ENCODE measurements at regions not wholly inside any gene's neighbourhood (a gene's known extent, or its start where the extent isn't known, plus 50 kb on each side); places are given as distances from the start of the nearest gene placed in this dataset.
"Not testable (repeated sequence)": the region's sequence is repeated elsewhere in the genome, so short reads cannot be mapped to it uniquely, and the experiment has no call there.

DNA sequence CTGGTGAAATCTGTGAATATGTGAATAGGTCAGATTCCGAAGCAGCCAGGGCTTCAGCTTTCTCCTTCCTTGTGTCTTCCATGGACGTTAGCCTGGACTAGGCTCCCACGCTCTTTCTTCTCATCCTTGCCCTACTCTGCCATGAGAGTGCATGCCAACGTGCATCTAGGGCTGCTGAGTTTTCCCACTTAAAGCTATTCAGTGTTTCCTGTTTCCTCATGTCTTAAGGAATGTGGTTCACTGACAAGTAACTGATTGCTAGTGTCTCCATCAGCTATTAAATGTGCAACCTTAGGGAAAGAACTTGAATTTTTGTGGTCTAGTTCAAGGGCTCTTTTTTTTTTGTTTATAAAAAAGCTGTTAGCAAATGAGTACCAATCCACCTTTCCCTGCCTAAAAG, 642.3 kb upstream of the LINC00305 start:
- POLR2A ChIA-PET = no interaction called here

DNA sequence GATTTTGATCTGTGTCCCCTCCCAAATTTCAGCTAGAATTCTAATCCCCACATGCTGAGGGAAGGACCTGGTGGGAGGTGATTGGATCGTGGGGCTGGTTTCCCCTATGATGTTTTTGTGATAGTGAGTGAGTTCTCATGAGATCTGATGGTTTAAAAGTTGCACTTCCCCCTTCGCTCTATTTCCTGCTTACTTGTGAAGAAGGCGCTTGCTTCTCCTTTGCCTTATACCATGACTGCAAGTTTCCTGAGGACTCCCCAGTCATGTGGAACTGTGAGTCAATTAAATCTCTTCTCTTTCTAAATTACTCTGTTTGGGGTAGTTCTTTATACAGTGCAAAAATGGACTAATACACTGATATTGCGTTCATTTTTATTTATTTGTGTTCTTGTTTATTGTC, 636.8 kb upstream of the LINC00305 start:
- ChIA-PET CTCF (no interaction called here), POLR2A (no interaction called here)

More for the DNA sequence above, 642.3 kb upstream of the LINC00305 start:
- CTCF ChIA-PET = no interaction called here

DNA sequence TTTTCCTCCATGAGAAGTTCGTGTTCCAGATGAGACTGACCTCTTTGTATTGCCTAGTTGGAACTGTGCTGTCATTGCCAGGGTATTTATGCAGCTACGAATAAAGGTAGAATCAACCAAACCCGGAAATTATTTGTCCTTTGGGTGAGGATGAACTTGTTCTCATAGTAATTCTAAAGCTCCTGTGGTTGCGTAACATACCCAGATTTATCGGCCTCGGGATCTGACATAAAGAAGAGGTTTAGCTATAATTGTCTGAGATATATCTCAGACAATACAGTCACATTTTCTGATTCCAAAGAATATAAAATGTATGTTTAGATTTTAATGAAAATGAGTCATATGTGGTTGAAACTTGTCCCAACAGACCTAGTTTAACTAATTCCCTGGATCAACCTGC, 628.7 kb upstream of the LINC00305 start:
- ChIA-PET POLR2A (no interaction called here), CTCF (no interaction called here)

DNA sequence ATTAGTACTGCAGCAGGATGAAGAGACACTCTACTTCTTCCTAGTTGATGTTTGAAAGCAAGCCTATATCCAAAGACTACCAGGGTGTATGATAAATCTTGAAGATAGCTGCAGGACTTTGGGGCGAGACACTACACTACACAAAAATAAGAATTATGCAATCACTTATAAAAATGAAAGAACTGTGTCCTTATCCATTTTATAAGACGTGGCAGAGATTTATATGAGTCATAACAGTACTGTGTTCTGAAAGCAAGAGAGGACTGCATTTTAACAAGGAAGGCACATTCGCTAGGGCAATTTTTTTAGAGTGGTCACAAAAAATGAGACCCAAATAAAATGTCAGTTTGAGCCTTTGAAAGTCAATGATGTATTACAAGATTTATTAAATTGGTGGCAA, 617.0 kb upstream of the LINC00305 start:
- CTCF ChIA-PET = no interaction called here
- POLR2A ChIA-PET = no interaction called here

DNA sequence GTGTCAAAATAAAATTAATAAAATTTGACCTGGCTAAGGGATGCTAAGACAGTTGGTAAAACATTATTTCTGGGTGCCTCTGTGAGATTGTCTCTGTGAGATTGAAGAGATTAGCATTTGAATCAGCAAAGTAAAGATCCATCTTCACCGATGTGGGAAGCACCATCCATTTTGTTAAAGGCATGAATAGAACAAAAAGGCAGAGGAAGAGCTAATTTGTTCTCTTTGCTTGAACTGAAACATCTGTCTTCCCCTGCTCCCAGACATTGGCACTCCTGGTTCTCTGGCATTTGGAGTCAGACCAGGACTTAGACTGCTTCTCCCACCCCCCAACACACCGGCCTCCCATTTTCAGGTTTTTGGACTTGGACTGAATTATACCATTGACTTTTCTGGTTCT, 603.8 kb upstream of the LINC00305 start:
- ChIA-PET POLR2A (no interaction called here), CTCF (no interaction called here)

DNA sequence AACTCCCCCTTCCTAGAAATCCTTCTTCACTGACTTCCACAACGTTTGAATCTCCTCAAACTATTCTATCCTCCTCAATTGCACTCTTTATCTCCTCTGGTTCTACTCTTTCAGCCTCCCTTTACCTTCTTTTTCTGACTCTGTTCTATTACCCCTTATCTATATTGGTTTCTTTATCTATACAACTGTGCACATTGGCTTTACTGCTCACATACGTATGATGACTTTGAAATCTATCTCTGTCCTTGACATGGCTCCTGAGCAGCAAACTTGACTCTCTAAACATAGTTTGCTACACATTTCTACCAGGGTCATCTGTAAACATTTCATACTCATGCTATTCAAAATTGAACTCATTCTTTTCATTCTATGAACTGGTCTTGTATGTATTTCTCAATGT, 601.0 kb upstream of the LINC00305 start:
- ChIA-PET POLR2A (no interaction called here), CTCF (no interaction called here)

DNA sequence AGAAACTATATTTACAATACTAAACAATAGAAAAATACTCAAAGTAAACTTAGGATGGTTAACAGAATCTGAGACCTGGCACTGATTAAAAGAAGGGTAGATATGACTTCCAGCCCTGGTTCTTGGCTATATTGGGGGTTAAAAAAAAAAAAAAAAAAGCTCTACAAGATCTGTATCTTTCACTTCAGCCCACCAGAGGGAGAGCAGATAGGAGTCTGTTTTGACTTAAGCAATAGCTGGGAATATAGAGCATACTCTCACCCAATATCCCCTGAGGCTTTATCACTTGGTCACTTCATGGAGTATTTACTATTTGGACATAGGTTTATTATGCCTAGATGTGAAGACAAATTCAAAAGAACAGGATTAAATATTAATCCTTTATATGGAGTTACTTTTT, 598.9 kb upstream of the LINC00305 start:
- CTCF ChIA-PET = interaction anchor here (0.7 kb wide), 1 partner anchor 305 kb away, joined by 3 read pairs; no protein-coding TSS in a partner anchor
- POLR2A ChIA-PET = no interaction called here

DNA sequence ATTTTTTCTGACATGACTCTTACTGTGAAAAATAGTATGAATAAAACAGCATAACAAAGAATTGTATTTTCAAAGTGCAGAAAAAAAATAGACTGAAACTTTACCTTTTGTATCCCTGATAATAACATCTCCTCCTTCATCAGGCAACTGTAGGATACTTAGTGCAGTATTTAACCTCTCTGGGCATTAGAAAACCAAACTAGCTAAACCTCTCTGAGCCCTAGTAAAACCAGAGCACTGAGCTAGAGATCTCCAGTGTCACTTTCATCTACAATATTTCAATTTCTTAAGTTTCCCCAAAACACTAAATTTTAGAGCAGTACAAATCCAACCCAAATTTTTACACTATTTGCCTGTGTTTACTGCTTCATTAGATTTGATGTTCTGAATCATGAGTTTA, 594.0 kb upstream of the LINC00305 start:
- POLR2A ChIA-PET = no interaction called here
- CTCF ChIA-PET = no interaction called here

DNA sequence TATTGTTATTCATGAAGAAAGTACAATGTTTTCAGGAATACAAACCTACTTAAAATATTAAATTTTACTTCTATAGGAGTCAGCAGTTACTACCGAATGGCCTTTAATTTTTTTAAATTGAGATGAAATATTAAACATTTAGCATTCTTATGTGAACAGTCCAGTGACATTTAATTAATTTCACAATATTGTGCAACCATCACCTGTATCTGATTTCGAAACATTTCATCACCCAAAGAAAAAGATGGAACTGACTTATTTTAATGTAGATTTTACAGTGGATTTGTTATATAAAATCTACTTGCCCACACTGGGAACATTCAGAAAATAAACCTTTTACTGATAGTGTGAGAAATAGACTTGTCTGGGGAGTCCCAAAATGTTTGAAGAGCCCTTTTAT, 585.2 kb upstream of the LINC00305 start:
- CTCF ChIA-PET = no interaction called here

DNA sequence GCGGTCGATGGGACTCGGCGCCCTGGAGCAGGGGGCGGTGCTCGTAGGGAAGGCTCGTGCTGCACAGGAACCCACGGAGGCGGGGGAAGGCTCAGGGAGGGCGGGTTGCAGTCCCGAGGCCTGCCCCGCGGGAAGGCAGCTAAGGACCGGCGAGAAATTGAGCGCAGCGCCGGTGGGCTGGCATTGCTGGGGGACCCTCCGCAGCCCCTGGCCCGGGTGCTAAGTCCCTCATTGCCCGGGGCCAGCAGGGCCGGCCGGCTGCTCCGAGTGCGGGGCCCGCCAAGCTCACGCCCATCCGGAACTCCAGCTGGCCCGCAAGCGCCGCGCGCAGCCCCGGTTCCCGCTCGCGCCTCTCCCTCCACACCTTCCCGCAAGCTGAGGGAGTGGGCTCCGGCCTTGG, 576.8 kb upstream of the LINC00305 start:
- CTCF ChIA-PET, POLR2A ChIA-PET: not testable (repeated sequence)

More for the DNA sequence above, 585.2 kb upstream of the LINC00305 start:
- POLR2A ChIA-PET = no interaction called here

DNA sequence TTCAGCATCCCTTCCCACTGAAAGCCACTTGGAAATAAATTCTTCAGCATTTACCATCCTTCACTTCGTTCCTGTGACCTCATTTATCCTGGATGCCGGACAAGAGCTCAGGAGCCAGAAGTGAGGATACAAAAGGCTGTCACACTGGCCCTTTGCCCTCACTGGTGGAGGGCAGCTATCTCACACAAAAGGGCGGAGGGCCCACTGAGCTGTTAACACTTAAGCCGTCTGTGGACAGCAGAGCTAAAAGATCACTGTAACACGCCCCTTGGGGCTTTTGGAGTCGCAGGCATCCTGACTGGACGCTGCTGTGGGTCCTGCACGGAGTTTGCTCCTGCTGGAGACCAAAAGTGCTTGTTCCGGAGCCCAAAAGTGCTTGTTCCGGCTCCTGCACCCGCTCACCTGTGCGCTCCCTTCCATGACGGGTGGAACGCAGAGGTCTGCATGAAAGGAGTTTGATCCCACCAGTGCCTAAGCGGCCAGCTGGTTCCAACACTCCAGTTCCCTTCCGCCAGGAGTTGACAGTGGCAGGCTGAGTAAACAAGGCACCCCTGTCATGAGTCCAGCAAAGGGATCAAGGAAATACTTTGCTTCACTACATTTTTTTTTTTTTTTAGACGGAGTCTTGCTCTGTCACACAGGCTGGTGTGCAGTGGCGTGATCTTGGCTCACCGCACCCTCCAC, 572.0 kb upstream of the LINC00305 start:
- ChIA-PET CTCF (no interaction called here), POLR2A (no interaction called here)

DNA sequence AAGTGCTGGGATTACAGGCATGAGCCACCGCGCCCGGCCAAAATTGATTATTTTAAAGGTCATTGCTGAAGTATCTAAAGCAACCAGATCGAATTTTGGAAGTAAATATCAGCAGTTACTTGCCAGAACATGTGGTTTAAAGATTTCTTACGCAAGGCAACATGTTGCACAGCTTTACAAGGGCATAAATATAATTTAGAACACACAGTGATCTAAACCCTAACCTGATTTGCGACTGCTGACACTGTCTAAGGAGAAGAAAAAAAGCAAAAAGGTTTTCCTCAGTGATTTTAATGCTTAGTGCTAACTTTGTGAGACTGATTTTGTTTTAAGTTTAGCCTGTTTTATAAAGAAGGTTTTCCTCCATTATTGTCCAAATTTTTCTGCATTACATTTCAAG, 569.9 kb upstream of the LINC00305 start:
- POLR2A ChIA-PET = no interaction called here
- CTCF ChIA-PET = no interaction called here

DNA sequence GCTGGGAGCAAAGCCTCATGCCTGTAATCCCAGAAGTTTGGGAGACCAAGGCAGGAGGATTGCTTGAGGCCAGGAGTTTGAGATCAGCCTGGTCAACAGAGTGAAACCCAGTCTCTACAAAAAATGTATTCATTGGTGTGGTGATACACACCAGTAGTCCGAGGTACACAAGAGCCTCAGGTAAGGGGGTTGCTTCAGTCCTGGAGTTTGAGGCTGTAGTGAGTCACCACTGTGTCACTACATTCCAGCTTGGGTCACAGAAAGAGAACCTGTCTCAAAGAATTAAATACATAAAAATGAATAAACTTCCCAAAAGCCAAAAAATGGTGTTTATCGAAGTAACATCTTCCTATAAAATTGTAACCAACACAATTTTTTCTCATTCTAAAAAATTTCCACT, 568.1 kb upstream of the LINC00305 start:
- ChIA-PET POLR2A (no interaction called here), CTCF (no interaction called here)

DNA sequence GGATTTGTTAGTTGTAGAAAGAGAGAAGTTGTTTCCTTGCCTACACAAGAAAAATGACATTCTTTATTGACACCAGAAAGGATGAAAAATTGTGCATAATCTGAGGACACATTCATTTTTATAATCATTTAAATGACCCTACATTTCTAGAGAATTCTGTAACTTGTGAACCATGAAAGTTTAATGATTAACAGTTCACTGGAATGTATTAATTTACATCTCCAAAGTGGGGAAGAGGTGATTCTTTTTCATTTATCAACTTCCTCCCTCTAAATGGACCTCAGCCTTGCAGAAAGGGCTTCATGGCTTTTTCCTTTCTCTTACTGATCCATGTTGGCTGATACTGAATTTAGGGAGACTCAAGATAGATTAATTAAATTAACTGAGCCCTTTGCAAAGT, 565.2 kb upstream of the LINC00305 start:
- ChIA-PET POLR2A (no interaction called here), CTCF (no interaction called here)

DNA sequence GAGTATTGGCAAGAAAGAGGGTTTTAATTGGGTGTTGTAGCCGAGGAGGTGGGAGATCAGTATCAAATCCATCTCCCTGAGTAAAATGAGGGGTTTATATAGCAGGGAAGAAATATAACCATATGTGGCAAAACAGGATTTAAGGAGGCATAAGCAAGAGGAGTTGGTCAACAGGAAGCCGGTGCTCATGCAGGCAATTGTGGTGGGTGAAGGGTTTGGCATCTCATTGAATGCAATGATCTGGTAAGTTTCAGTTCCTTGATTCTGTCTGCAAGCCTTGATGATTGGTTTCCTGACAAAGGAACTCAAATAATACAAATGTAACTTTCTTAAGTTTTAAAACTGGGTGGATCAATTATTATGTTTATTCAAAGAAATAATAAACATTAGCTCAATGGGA, 564.4 kb upstream of the LINC00305 start:
- ChIA-PET POLR2A (no interaction called here), CTCF (no interaction called here)

DNA sequence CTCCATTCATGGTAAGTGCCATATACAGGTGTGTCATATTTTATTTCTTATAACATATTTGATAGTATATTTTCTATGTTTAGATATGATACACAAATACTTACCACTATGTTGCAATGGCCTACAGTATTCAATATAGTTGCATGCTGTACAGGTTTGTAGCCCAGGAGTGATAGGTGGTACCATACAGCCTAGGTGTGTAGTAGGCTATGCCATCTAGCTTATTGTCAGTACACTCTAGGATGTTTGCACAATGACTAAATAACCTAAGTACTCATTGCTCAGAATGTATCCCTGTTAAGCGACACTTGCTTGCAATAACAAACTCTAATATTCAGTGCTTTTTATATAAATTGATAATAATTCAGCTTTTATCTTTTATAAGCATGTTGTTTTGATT, 563.1 kb upstream of the LINC00305 start:
- ChIA-PET CTCF (no interaction called here), POLR2A (no interaction called here)

DNA sequence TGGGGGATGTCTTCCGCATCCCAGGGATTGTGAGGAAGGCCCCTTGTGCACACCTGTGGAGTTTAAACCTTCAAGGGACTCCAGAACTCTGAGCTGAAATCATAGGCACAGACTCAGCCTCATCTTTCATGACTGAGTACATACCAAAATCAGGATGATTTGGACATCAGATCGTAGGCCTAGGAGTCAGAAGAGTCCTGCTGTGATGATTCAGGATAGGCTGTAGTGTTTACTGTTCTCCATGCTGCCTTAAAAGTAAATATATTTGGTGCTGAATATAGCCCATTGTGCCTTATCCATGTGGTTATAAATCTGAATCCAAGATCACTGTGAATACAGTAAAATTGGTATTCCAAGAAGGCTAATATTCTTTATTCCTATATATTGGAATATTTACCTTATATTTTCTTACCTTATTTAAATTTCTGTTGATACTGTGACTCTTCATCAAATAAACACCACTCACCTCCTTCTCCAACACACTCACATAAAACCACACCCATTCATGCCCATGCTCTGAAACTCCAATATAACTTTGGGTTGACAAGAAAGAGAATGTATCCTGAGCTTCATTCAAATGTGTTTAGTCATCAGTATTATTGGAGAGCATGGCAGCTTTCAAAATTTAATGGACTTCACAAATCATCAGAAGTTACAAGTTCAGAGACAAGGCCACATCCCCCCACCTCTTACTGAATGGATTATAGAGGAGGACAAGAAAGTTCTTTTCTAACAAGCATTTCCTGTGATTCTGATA, 561.4 kb upstream of the LINC00305 start:
- ChIA-PET CTCF (no interaction called here), POLR2A (no interaction called here)

DNA sequence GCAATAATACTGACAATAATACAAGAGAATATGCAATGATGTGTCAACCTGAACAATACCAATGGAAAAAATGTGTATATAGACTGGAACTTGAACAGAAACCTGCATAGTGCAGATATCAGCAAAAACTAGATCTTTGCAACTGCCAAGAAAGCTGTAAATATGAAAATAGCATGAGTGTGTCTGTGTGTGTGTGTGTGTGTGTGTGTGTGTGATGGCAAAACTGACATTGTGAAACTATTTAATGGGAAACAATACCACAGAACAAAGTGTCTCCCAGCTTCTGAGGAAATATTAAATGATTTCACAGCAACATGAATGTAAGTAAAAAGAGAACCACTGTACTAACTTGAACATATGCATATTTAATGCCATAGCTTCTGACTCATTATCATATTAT, 558.2 kb upstream of the LINC00305 start:
- ChIA-PET CTCF (no interaction called here), POLR2A (no interaction called here)

DNA sequence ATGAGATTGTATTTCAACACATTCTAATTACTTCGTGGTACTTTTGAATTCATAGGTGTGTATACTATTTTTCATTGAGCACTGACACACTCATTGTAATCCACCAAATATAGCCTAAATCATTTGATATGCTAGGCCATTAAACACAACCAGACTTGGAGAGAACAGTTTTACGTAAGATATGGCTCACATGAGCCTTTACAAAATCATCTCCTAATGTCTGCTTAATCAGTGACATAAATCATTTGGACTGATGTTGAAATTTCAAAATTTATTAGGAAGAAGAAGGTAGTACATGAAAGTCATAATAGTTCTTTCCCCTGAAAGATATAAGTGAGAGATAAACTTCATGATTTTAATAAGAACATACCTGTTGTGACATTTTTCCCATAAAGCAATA, 550.2 kb upstream of the LINC00305 start:
- CTCF ChIA-PET = no interaction called here
- POLR2A ChIA-PET = no interaction called here

DNA sequence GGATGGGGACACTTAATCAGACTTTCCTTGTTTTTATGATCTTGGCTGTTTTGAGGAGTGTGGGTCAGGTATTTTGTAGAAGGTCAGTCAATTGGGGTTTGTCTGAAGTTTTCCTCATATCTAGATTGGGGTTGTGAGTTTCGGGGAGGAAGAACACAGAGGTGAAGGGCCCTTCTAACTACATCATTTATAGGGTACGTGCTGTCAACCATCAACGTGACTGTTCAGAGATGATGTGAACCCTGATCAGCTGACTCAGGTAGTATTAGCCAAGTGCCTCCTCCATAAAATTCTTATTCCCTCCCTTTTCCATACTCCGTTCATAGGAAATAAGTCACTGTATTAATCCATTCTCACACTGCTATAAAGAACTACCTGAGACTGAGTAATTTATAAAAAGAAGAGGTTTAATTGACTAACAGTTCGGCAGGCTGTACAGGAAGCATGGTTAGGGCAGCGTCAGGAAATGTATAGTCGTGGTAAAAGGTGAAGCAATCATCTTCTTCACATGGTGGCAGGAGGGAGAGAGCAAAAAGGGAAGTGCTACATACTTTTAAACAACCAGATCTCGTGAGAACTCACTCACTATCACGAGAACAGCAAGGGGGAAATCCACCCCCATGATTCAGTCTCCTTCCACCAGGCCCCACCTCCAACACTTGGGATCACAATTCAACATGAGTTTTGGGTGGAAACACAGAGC, 547.1 kb upstream of the LINC00305 start:
- ChIA-PET POLR2A (no interaction called here), CTCF (no interaction called here)

DNA sequence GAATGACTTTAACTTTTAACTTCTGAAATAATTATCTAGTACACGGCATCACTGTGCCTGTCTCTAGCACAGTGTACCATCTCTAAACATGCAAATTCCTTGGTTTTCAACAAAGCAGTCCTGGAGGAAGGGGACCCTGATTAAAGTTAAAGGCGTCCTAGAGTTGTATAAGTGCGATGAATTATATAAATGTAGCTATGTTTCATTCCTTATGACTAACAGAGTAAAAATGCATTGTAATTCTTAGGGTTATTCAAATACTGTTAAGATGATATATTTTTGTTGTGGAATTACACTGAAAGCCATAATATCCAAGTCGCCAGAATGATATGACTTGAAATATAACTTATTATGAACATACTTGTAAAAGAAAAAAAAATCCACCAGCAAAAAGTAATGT, 544.9 kb upstream of the LINC00305 start:
- POLR2A ChIA-PET = no interaction called here
- CTCF ChIA-PET = no interaction called here

DNA sequence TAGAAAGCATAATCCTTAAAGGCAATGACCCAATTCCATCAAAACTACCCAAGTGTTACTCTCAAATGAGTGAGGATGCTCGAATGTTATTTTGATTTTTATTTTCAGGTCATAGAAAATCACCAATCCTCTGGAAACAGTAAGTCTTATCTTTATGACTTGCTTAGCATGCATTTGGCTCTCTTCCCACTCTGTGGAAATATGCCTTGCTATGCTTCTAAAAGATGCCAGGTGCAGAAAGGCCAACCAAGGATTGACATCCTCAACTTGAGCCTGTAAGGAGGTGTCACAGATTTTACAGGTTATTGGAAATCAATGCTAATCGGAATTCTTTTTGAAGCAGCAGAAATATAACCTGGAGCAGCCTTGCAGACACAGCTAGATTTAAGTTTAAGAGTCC, 543.9 kb upstream of the LINC00305 start:
- CTCF ChIA-PET = no interaction called here
- POLR2A ChIA-PET = no interaction called here

Measured in activated CD8-positive, alpha-beta memory T cell treated with anti-CD3 and anti-CD28 coated beads for 36 hours (primary cell).